ENCODE measurements at regions not wholly inside any gene's neighbourhood (a gene's known extent, or its start where the extent isn't known, plus 50 kb on each side); places are given as distances from the start of the nearest gene placed in this dataset.

- Histone ChIP-seq H3K27ac (ENCODE audit: insufficient read depth in 1 of 2, low read depth in 1 of 2, low read length in 2 of 2, poor library complexity in 1 of 2, severe bottlenecking in 2 of 2) (no peak overlapping the region), H3K4me1 (ENCODE audit: control extremely low read depth in 1 of 4, control insufficient read depth in 4 of 4, insufficient read depth in 4 of 4, low read length in 3 of 4) (peaks cover 0 to 6% (median 0%) of the 10 kb centered on the region in 4 experiments), H3K9me3 (ENCODE audit: control extremely low read depth in 1 of 5, control insufficient read depth in 4 of 5, insufficient read depth in 2 of 5, low read depth in 1 of 5, low read length in 4 of 5) (no peaks in the 10 kb centered on the region), H3K4me3 (ENCODE audit: control insufficient read depth in 1 of 7, extremely low read depth in 1 of 7, insufficient read depth in 4 of 7, low read depth in 2 of 7, low read length in 6 of 7) (peak overlapping the region in 1 of 7 experiments; percentile 4), H3K36me3 (ENCODE audit: control insufficient read depth in 4 of 4, insufficient read depth in 4 of 4, low read length in 3 of 4) (no peaks in the 10 kb centered on the region), H3K27me3 (replicated peaks in 2 of 5; ENCODE audit: control insufficient read depth in 4 of 5, insufficient read depth in 5 of 5, low read length in 4 of 5) (peaks cover 0 to 42% (median 6%) of the 10 kb centered on the region in 5 experiments)
- whole genome bisulfite sequencing (ENCODE audit: insufficient coverage), result 19% methylated on average over 18 of the region's 30 CpGs
- ChIA-PET CTCF (interaction anchor here (0.7 to 2.6 kb wide), 3 partner anchors 8 to 12 kb away, joined by 4 to 6 read pairs (median 5); no protein-coding TSS in a partner anchor), POLR2A (no interaction called here)
- peak; percentile 11 to 42 (median 26) for DNase-seq
These were observed 135.9 kb upstream of the PODXL start for GRCh38 chr7:131692131-131692960.

- CTCF ChIA-PET, result interaction anchor here (0.7 to 3.2 kb wide), 5 partner anchors 8 to 350 kb away, joined by 3 to 8 read pairs (median 5); no protein-coding TSS in a partner anchor
- Histone ChIP-seq H3K4me3 (ENCODE audit: control insufficient read depth in 1 of 7, extremely low read depth in 1 of 7, insufficient read depth in 4 of 7, low read depth in 2 of 7, low read length in 6 of 7) (no peak overlapping the region), H3K4me1 (ENCODE audit: control extremely low read depth in 1 of 4, control insufficient read depth in 4 of 4, insufficient read depth in 4 of 4, low read length in 3 of 4) (peaks cover 0 to 6% (median 0%) of the 10 kb centered on the region in 4 experiments), H3K9me3 (ENCODE audit: control extremely low read depth in 1 of 5, control insufficient read depth in 4 of 5, insufficient read depth in 2 of 5, low read depth in 1 of 5, low read length in 4 of 5) (no peaks in the 10 kb centered on the region), H3K27ac (ENCODE audit: insufficient read depth in 1 of 2, low read depth in 1 of 2, low read length in 2 of 2, poor library complexity in 1 of 2, severe bottlenecking in 2 of 2) (no peak overlapping the region), H3K27me3 (replicated peaks in 2 of 5; ENCODE audit: control insufficient read depth in 4 of 5, insufficient read depth in 5 of 5, low read length in 4 of 5) (peaks cover 0 to 49% (median 6%) of the 10 kb centered on the region in 5 experiments), H3K36me3 (ENCODE audit: control insufficient read depth in 4 of 4, insufficient read depth in 4 of 4, low read length in 3 of 4) (no peaks in the 10 kb centered on the region)
- POLR2A ChIA-PET, result no interaction called here
- DNase-seq, result no peak
- 72% methylated on average over 7 of the region's 12 CpGs for WGBS (ENCODE audit: insufficient coverage)
These were observed 135.2 kb upstream of the PODXL start for GRCh38 chr7:131691454-131692130.

GRCh38 chr7:131690441-131690840, 134.0 kb upstream of the PODXL start:
- Histone ChIP-seq H3K4me1 (ENCODE audit: control extremely low read depth in 1 of 4, control insufficient read depth in 4 of 4, insufficient read depth in 4 of 4, low read length in 3 of 4) (peaks cover 0 to 6% (median 0%) of the 10 kb centered on the region in 4 experiments), H3K36me3 (ENCODE audit: control insufficient read depth in 4 of 4, insufficient read depth in 4 of 4, low read length in 3 of 4) (no peaks in the 10 kb centered on the region), H3K27ac (ENCODE audit: insufficient read depth in 1 of 2, low read depth in 1 of 2, low read length in 2 of 2, poor library complexity in 1 of 2, severe bottlenecking in 2 of 2) (no peak overlapping the region), H3K9me3 (ENCODE audit: control extremely low read depth in 1 of 5, control insufficient read depth in 4 of 5, insufficient read depth in 2 of 5, low read depth in 1 of 5, low read length in 4 of 5) (no peaks in the 10 kb centered on the region), H3K27me3 (replicated peaks in 2 of 5; ENCODE audit: control insufficient read depth in 4 of 5, insufficient read depth in 5 of 5, low read length in 4 of 5) (peaks cover 0 to 49% (median 6%) of the 10 kb centered on the region in 5 experiments), H3K4me3 (ENCODE audit: control insufficient read depth in 1 of 7, extremely low read depth in 1 of 7, insufficient read depth in 4 of 7, low read depth in 2 of 7, low read length in 6 of 7) (no peak overlapping the region)
- 85% methylated on average over 8 of the region's 12 CpGs for WGBS (ENCODE audit: insufficient coverage)
- no peak for DNase-seq
- ChIA-PET POLR2A (no interaction called here), CTCF (interaction anchor here (0.6 to 3.2 kb wide), 8 partner anchors 9 to 352 kb away, joined by 3 to 8 read pairs (median 4); no protein-coding TSS in a partner anchor)

GRCh38 chr7:131689662-131690234, 133.3 kb upstream of the PODXL start:
- peaks cover 0 to 6% (median 0%) of the 10 kb centered on the region in 4 experiments for H3K4me1 ChIP-seq (ENCODE audit: control extremely low read depth in 1 of 4, control insufficient read depth in 4 of 4, insufficient read depth in 4 of 4, low read length in 3 of 4)
- no peak for DNase-seq
- no peak overlapping the region for H3K4me3 ChIP-seq (ENCODE audit: control insufficient read depth in 1 of 7, extremely low read depth in 1 of 7, insufficient read depth in 4 of 7, low read depth in 2 of 7, low read length in 6 of 7)
- H3K27ac ChIP-seq (ENCODE audit: insufficient read depth in 1 of 2, low read depth in 1 of 2, low read length in 2 of 2, poor library complexity in 1 of 2, severe bottlenecking in 2 of 2), result no peak overlapping the region
- ChIA-PET CTCF (interaction anchor here (0.6 to 3.2 kb wide), 8 partner anchors 10 to 356 kb away, joined by 3 to 8 read pairs (median 4); no protein-coding TSS in a partner anchor), POLR2A (no interaction called here)
- no peaks in the 10 kb centered on the region for H3K36me3 ChIP-seq (ENCODE audit: control insufficient read depth in 4 of 4, insufficient read depth in 4 of 4, low read length in 3 of 4)
- WGBS (ENCODE audit: insufficient coverage), result 81% methylated on average over 16 of the region's 19 CpGs
- H3K27me3 ChIP-seq (replicated peaks in 2 of 5; ENCODE audit: control insufficient read depth in 4 of 5, insufficient read depth in 5 of 5, low read length in 4 of 5), result peaks cover 0 to 49% (median 7%) of the 10 kb centered on the region in 5 experiments
- H3K9me3 ChIP-seq (ENCODE audit: control extremely low read depth in 1 of 5, control insufficient read depth in 4 of 5, insufficient read depth in 2 of 5, low read depth in 1 of 5, low read length in 4 of 5), result no peaks in the 10 kb centered on the region

- no peaks in the 10 kb centered on the region for H3K36me3 ChIP-seq (ENCODE audit: control insufficient read depth in 4 of 4, insufficient read depth in 4 of 4, low read length in 3 of 4)
- 77% methylated on average over 9 of the region's 12 CpGs for WGBS (ENCODE audit: insufficient coverage)
- ChIA-PET CTCF (interaction anchor here (1.0 to 3.2 kb wide), 8 partner anchors 10 to 357 kb away, joined by 3 to 8 read pairs (median 5); no protein-coding TSS in a partner anchor), POLR2A (no interaction called here)
- peaks cover 0 to 45% (median 7%) of the 10 kb centered on the region in 5 experiments for H3K27me3 ChIP-seq (replicated peaks in 2 of 5; ENCODE audit: control insufficient read depth in 4 of 5, insufficient read depth in 5 of 5, low read length in 4 of 5)
- peaks cover 0 to 6% (median 0%) of the 10 kb centered on the region in 4 experiments for H3K4me1 ChIP-seq (ENCODE audit: control extremely low read depth in 1 of 4, control insufficient read depth in 4 of 4, insufficient read depth in 4 of 4, low read length in 3 of 4)
- no peak overlapping the region for H3K4me3 ChIP-seq (ENCODE audit: control insufficient read depth in 1 of 7, extremely low read depth in 1 of 7, insufficient read depth in 4 of 7, low read depth in 2 of 7, low read length in 6 of 7)
- peak; percentile 29 to 62 (median 47) for DNase-seq
- H3K27ac ChIP-seq (ENCODE audit: insufficient read depth in 1 of 2, low read depth in 1 of 2, low read length in 2 of 2, poor library complexity in 1 of 2, severe bottlenecking in 2 of 2), result no peak overlapping the region
- no peaks in the 10 kb centered on the region for H3K9me3 ChIP-seq (ENCODE audit: control extremely low read depth in 1 of 5, control insufficient read depth in 4 of 5, insufficient read depth in 2 of 5, low read depth in 1 of 5, low read length in 4 of 5)
These were observed 132.6 kb upstream of the PODXL start for GRCh38 chr7:131688738-131689661.

- CTCF ChIA-PET, result no interaction called here
- H3K27me3 ChIP-seq (replicated peaks in 2 of 5; ENCODE audit: control insufficient read depth in 4 of 5, insufficient read depth in 5 of 5, low read length in 4 of 5), result peaks cover 0 to 32% (median 7%) of the 10 kb centered on the region in 5 experiments
- WGBS (ENCODE audit: insufficient coverage), result 83% methylated on average over 7 of the region's 9 CpGs
- POLR2A ChIA-PET, result no interaction called here
- H3K9me3 ChIP-seq (ENCODE audit: control extremely low read depth in 1 of 5, control insufficient read depth in 4 of 5, insufficient read depth in 2 of 5, low read depth in 1 of 5, low read length in 4 of 5), result no peaks in the 10 kb centered on the region
- H3K4me3 ChIP-seq (ENCODE audit: control insufficient read depth in 1 of 7, extremely low read depth in 1 of 7, insufficient read depth in 4 of 7, low read depth in 2 of 7, low read length in 6 of 7), result no peak overlapping the region
- H3K27ac ChIP-seq (ENCODE audit: insufficient read depth in 1 of 2, low read depth in 1 of 2, low read length in 2 of 2, poor library complexity in 1 of 2, severe bottlenecking in 2 of 2), result no peak overlapping the region
- no peaks in the 10 kb centered on the region for H3K36me3 ChIP-seq (ENCODE audit: control insufficient read depth in 4 of 4, insufficient read depth in 4 of 4, low read length in 3 of 4)
- DNase-seq, result no peak
- peaks cover 0 to 5% (median 0%) of the 10 kb centered on the region in 4 experiments for H3K4me1 ChIP-seq (ENCODE audit: control extremely low read depth in 1 of 4, control insufficient read depth in 4 of 4, insufficient read depth in 4 of 4, low read length in 3 of 4)
These were observed 130.9 kb upstream of the PODXL start for GRCh38 chr7:131687296-131687695.

All from common myeloid progenitor, CD34-positive (primary cell).